ENCODE measurements at regions not wholly inside any gene's neighbourhood (a gene's known extent, or its start where the extent isn't known, plus 50 kb on each side); places are given as distances from the start of the nearest gene placed in this dataset.

DNA sequence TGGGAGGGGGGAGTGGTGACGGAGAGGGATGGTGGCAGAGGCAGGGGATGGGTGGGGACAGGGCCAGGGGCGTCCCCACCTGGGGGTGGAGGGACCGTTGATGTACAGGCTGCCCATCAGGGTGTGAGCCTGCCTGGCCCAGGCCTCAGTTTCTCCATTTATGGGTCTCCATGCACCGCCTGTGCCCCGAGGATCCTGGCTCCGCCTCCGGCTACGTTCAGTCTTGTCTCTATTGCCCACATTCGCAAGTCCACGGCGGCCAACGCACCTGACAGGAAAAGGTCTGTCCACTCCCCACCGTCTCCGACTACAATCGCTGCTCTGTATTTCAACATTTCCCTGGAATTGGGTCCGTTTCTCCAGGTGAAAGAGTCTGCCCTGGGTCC, 96.3 kb upstream of the NKX1-1 start:
- TF ChIP-seq, protein P1, sequence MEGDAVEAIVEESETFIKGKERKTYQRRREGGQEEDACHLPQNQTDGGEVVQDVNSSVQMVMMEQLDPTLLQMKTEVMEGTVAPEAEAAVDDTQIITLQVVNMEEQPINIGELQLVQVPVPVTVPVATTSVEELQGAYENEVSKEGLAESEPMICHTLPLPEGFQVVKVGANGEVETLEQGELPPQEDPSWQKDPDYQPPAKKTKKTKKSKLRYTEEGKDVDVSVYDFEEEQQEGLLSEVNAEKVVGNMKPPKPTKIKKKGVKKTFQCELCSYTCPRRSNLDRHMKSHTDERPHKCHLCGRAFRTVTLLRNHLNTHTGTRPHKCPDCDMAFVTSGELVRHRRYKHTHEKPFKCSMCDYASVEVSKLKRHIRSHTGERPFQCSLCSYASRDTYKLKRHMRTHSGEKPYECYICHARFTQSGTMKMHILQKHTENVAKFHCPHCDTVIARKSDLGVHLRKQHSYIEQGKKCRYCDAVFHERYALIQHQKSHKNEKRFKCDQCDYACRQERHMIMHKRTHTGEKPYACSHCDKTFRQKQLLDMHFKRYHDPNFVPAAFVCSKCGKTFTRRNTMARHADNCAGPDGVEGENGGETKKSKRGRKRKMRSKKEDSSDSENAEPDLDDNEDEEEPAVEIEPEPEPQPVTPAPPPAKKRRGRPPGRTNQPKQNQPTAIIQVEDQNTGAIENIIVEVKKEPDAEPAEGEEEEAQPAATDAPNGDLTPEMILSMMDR (IDR thresholded peaks at IDR 0.05; ENCODE audit: extremely low read depth in 1 of 2, insufficient read depth in 1 of 2, low read depth in 1 of 2, low read length in 2 of 2) = no peak
- TF ChIP-seq POLR2AphosphoS5 (IDR thresholded peaks at IDR 0.05; ENCODE audit: insufficient read depth, low read depth, low read length) (no peak), POLR2A (IDR thresholded peaks at IDR 0.05; ENCODE audit: low read depth, low read length) (no peak), EZH2 (IDR thresholded peaks at IDR 0.05; ENCODE audit: borderline replicate concordance, low read depth, low read length, severe bottlenecking) (no peak), JUN (IDR thresholded peaks at IDR 0.05; ENCODE audit: borderline replicate concordance, insufficient read depth, insufficient read length, low read depth) (no peak)
- TF ChIP-seq, protein P2, sequence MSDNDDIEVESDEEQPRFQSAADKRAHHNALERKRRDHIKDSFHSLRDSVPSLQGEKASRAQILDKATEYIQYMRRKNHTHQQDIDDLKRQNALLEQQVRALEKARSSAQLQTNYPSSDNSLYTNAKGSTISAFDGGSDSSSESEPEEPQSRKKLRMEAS (IDR thresholded peaks at IDR 0.05; ENCODE audit: insufficient read depth, insufficient read length) = no peak

All from endothelial cell of umbilical vein (primary cell).